GM21447 (cell line): ENCODE measurements at regions not wholly inside any gene's neighbourhood (a gene's known extent, or its start where the extent isn't known, plus 50 kb on each side); places are given as distances from the start of the nearest gene placed in this dataset.

Source experiments
- ATAC-seq: cut with Tn5 transposase; IDR thresholded peaks from one replicate; pipeline ENCODE4 v1.9.1; 2021; ENCODE audit not compliant: unreplicated experiment

DNA sequence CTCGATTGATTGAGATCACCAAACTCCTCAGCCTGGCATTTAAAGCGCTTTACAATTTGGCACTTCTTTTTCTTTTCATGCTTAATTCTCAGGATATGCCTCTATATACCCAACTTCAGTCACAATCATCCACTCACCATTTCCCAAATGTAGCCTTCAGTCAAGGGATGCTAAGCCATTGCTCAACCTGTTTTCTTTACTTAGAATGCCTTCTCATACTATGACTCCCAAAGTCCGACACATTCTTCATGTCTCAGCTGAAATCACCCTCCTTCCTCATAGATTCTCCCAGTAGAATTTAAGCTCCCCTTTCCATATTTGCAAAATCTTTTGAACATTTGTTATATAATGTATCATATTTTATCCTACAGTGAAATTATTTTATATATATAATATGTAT lies 467.0 kb downstream of the LRIG3 start:
- no peak for ATAC-seq

DNA sequence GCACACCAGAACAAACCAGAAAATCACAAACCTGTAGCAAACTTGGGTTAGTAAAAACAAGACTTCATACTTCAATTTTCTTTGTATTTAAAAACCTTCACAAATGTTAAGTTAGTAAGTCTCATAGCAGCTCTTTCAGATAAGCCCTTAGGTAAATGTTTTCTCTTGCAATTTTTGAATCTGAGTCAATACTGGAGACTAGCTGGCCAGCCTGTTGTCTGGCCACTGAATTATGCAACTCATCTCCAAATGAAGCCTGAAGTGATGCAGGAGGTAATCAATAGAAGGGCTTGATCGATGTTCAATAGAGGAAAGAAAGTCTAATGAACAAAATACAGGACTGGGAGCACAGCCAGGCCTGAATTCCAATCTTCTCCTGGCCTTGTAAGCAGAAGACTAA lies 465.2 kb downstream of the LRIG3 start:
- ATAC-seq, result no peak

DNA sequence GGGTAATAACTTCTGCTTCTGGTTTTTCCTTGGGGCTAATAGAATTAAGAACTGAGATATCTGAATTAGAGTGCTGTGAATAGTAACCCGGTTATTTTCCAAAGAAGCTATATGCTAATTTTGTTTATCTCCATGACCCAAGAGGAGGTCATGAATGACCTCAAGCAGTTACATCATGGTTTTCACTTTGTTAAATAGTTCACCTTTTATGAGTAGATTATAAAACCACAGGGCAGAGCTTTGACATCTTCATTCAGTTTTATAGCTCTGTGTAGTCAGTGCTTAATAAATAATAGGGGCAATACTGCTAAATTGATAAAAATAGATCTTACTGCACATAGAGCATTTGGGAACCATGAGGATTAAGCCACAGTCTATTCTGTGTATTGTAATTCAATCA lies 462.2 kb downstream of the LRIG3 start:
- ATAC-seq, result no peak

- no peak for ATAC-seq
Observed at GRCh38 chr12:58459191-58459590, 461.1 kb downstream of the LRIG3 start.

GRCh38 chr12:58463051-58463450 lies 457.3 kb downstream of the LRIG3 start:
- no peak for ATAC-seq

DNA sequence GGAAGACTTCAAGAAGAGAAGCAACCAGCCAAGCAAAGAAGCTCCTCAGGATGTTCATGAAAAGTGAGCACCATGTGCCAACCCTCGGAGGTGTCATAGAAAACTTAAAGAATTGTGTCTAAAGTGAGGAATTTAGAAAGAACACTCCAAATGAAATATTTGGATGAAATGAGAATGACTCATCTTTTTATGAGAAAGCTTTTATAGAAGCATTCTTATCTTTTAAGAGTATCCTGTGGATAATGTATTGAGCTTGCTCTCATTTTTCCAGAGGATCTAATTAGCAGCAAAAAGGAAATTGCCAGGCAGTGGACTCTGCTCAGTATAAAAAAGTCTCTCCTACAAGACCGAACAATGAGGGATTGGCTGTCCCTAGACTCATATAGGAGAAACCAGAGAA lies 454.9 kb downstream of the LRIG3 start:
- ATAC-seq, result no peak

GRCh38 chr12:58470266-58471010 lies 449.9 kb downstream of the LRIG3 start:
- ATAC-seq, result no peak

GRCh38 chr12:58479401-58479800 lies 440.9 kb downstream of the LRIG3 start:
- no peak for ATAC-seq

DNA sequence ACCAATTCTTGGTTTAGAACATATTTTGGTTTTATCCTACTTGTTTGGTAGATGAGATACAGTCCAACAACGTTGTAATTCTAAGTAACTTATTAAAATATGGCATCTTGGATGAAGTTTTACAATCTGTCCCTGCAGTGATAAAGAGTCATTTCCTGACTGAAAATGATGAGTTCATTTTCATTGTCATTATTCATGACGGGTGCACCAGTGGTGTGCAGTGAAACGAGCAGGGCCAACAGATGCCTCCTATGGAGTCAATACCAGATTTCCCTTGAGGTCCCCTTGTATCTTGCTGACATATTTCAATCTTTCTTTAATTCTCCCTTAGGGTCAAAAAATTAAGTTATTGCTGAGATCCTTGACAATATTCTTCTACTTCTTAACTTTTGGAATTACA lies 438.5 kb downstream of the LRIG3 start:
- ATAC-seq, result no peak

DNA sequence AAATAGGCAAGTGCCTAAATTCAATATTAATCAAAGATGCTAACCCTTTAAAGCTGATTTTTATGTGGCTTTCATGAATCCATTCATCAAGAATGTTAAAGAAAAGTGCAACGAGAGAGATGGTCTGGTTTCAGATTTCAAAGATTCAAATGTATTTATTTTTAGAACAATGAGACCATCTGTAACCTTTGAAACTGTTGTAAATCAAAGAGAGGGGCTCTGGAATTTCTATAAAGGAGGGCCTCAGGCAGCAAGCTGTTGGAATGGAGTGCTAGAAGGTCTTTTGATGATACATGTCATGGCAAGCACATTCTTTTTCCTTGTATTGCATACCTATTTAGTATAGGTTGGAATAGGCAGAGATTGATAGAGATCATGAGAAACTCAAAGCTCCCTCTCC lies 433.0 kb downstream of the LRIG3 start:
- ATAC-seq, result no peak

DNA sequence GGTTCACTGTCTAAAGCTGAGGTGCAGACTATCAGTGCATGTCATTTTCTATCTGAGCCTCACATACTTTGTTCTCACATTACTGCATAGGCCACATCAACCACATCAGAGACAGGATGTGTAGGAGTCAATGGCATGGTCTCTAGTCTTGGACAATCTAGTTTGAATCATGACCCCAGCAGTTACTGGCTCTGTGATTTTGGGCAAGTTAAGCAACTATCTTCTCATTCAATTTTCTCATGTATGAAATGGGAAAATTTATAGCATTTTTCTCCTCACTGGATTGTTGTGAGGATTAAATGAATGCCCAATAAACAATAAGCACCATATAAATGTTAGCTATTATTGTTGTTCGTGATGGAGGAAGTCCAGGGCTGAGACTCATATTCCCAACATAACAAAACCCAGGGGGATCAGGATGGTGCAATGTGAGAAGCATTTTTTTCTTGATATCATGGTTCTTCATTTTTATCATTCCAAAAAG lies 432.6 kb downstream of the LRIG3 start:
- ATAC-seq, result no peak

- no peak for ATAC-seq
Observed at GRCh38 chr12:58489394-58489793, 430.9 kb downstream of the LRIG3 start.

- no peak for ATAC-seq
Observed at GRCh38 chr12:58491306-58491705, 429.0 kb downstream of the LRIG3 start.

DNA sequence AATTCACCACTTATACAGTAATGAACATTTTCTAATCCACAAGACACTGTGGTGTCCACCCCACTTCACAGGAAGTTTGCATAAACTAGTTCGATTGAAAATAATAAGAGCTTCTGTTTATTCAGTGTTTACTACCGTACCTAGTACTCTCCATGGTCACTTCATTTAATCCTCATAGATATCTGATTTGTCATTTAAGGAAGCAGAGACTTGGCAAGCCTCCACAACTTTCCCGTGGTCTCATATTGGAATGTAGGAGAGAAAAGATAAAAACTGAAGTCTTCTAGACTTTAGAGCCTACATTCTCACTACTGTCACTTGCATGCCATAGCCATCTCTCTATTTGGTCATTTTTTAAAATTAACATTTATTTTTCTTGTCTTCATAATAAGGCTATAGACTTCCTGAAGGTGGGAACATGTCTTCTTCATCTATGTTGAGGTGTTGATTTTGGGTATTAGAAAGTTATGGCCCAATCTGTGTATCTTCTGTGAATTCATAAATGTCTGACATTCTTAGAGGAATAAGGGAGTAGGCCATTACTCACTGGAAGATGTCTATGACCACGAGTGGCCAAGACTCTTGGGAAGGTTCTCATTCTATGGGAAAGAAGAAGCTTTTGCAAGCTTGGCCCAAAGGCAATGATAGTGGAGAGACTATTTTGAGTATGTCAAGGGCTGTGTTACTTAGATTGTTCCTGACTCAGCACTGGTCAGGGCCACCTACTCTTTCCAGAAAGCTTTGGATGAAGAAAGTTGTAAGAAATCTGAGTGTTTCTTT lies 423.7 kb downstream of the LRIG3 start:
- ATAC-seq, result no peak

GRCh38 chr12:58500399-58500798 lies 419.9 kb downstream of the LRIG3 start:
- no peak for ATAC-seq

DNA sequence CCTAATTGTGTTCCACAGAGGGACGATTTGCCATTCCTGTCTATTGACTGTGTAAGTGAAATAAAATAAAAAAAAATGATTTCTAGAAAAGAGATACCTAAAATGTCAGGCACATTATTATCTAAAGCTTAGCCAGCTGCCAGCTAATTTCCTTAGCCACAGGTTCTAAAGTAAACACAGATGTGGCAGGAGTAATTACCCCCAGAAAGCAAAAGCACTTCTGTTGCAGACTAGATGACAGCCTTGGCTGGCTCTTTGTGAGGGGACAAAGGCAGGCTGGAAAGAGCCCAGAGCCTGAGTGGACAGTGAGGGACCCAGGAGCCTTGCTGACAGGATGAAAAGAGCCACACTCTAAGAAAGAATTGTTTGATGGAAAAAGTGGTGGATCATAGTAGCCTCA lies 418.1 kb downstream of the LRIG3 start:
- ATAC-seq, result no peak

DNA sequence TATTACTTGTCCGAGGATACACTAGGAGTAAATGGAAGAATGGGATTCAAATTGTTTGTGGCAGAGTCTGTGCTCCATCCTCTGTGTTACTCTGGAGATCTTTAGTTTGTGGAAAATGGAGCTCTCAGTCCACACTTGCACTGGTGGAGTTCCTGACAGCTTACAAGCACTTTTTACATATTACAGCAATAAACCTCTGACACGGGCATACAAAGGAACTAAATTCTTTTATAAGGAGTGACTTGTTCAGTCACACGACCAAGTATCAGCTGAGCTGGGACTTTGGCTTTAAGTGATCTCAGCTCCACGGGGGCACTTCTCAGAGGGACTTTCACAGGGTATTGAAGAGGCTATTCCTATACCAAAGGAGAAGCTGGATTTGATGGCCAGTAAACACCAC lies 417.5 kb downstream of the LRIG3 start:
- ATAC-seq, result no peak

- ATAC-seq, result no peak
Observed at GRCh38 chr12:58503731-58504130, 416.6 kb downstream of the LRIG3 start.

GRCh38 chr12:58504143-58504938 lies 416.0 kb downstream of the LRIG3 start:
- ATAC-seq, result no peak

- ATAC-seq, result no peak
Observed at GRCh38 chr12:58509116-58509885, 411.0 kb downstream of the LRIG3 start.

DNA sequence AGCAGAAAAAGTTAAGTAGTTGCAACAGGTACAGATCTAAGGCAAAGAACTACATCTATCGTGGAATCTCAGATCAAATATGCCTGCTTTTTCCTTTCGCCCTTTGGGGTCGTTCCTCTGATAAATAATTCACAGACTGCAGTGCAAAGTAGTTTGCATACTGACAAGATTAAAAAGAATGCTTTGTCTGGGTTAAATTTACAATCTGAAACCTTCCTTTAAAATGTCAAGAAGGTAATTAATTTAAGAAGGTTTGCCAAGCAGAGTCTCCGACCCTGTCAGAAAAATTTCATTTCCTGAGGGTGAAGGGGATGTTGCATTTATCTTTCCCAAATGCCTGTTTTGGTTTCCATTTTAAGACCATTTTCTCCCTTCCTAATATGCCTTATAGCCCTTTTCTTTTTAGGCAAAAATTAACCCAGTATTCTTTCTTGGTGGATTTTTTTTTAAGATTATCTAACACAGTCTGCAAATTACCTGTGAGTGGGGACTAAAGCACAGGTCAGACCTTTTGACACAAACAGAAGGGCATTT lies 406.9 kb downstream of the LRIG3 start:
- no peak for ATAC-seq
